ENCODE measurements at regions not wholly inside any gene's neighbourhood (a gene's known extent, or its start where the extent isn't known, plus 50 kb on each side); places are given as distances from the start of the nearest gene placed in this dataset.

DNA sequence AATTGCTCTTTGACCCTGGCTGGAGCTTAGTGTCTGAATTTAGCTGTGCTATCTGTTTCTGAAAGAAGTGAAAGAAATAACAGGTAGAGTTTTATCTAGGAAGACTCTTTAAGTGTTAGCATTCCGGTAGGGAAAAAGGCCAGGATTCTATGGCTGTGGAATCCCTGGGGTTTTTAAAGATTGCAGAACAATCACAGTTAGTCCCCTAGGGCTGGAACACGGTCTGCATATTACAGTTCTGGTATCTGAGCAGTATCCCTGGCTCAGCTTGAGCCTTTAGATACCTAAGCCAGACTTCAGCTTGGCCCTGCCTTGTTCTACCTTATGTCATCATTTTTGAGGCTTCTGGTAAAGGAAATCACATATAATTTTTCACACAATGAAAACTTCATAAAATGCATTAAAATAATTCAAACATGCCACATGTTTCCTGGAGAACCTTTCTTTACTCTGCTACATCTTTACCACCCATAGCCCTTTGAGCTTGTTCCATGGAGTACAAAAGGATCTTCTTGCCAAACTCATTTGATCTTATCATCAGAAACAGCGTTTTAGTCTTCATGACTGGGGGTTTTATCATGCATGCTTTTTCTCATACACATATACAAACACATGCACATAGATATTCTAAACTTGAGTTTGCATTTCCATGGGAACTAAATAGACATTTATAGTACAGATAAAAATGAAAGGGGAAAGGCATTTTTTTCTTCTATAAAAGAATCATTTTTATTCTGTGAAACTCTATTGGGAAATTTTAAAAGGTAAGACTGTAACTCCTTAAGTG, 410.8 kb downstream of the CETN3 start:
- TF ChIP-seq POLR2AphosphoS5 (IDR thresholded peaks at IDR 0.05) (no peak), EZH2 (IDR thresholded peaks at IDR 0.05; ENCODE audit: borderline replicate concordance, insufficient read depth, low read length, poor library complexity, severe bottlenecking) (no peak), RAD21 (conservative IDR thresholded peaks at IDR 0.05) (no peak), TAF1 (IDR thresholded peaks at IDR 0.05; ENCODE audit: low read depth) (no peak), SMC3 (conservative IDR thresholded peaks at IDR 0.05; ENCODE audit: poor library complexity) (no peak)
- TF ChIP-seq, protein P1, sequence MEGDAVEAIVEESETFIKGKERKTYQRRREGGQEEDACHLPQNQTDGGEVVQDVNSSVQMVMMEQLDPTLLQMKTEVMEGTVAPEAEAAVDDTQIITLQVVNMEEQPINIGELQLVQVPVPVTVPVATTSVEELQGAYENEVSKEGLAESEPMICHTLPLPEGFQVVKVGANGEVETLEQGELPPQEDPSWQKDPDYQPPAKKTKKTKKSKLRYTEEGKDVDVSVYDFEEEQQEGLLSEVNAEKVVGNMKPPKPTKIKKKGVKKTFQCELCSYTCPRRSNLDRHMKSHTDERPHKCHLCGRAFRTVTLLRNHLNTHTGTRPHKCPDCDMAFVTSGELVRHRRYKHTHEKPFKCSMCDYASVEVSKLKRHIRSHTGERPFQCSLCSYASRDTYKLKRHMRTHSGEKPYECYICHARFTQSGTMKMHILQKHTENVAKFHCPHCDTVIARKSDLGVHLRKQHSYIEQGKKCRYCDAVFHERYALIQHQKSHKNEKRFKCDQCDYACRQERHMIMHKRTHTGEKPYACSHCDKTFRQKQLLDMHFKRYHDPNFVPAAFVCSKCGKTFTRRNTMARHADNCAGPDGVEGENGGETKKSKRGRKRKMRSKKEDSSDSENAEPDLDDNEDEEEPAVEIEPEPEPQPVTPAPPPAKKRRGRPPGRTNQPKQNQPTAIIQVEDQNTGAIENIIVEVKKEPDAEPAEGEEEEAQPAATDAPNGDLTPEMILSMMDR (IDR thresholded peaks at IDR 0.05; ENCODE audit: poor library complexity, severe bottlenecking): no peak
- TF ChIP-seq, protein P2, sequence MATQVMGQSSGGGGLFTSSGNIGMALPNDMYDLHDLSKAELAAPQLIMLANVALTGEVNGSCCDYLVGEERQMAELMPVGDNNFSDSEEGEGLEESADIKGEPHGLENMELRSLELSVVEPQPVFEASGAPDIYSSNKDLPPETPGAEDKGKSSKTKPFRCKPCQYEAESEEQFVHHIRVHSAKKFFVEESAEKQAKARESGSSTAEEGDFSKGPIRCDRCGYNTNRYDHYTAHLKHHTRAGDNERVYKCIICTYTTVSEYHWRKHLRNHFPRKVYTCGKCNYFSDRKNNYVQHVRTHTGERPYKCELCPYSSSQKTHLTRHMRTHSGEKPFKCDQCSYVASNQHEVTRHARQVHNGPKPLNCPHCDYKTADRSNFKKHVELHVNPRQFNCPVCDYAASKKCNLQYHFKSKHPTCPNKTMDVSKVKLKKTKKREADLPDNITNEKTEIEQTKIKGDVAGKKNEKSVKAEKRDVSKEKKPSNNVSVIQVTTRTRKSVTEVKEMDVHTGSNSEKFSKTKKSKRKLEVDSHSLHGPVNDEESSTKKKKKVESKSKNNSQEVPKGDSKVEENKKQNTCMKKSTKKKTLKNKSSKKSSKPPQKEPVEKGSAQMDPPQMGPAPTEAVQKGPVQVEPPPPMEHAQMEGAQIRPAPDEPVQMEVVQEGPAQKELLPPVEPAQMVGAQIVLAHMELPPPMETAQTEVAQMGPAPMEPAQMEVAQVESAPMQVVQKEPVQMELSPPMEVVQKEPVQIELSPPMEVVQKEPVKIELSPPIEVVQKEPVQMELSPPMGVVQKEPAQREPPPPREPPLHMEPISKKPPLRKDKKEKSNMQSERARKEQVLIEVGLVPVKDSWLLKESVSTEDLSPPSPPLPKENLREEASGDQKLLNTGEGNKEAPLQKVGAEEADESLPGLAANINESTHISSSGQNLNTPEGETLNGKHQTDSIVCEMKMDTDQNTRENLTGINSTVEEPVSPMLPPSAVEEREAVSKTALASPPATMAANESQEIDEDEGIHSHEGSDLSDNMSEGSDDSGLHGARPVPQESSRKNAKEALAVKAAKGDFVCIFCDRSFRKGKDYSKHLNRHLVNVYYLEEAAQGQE (IDR thresholded peaks at IDR 0.05; ENCODE audit: borderline replicate concordance): no peak

Data from neural cell (in vitro differentiated cells).